ENCODE measurements at regions not wholly inside any gene's neighbourhood (a gene's known extent, or its start where the extent isn't known, plus 50 kb on each side); places are given as distances from the start of the nearest gene placed in this dataset.

DNA sequence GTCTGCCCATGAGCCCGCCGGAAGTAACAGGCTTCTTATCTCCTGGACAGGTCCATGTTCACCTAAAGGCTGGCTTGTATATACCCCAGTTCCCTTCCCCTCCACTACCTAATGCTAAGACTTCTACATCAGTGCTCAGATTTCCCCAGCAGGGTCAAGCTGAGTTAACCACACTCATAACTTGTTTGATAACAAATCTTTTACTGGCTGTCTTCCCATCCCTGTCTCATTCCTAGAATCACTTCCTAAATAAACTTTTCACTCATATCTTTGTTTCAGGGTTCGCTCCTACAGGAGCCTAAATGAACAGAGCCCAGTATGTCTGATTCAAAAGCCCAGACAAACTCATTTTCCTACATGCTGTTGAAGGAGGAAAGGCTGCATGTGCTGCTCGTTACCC, 94.0 kb upstream of the SOX11 start:
- Histone ChIP-seq H3K9ac (ENCODE audit: low read length) (no peak overlapping the region), H3K79me2 (ENCODE audit: low read length) (no peaks in the 10 kb centered on the region), H3K4me2 (ENCODE audit: low read length) (no peak overlapping the region), H3K4me1 (ENCODE audit: low read length) (no peaks in the 10 kb centered on the region), H3K4me3 (ENCODE audit: low read length) (no peak overlapping the region), H3K36me3 (replicated peaks; ENCODE audit: low read depth, low read length) (no peaks in the 10 kb centered on the region), H2AFZ (ENCODE audit: low read depth, low read length) (no peak overlapping the region), H3K27ac (ENCODE audit: low read length) (no peak overlapping the region), H3K9me3 (ENCODE audit: insufficient read depth, low read length) (no peaks in the 10 kb centered on the region), H3K27me3 (ENCODE audit: low read depth, low read length) (no peaks in the 10 kb centered on the region), H4K20me1 (ENCODE audit: insufficient read depth, low read length) (no peaks in the 10 kb centered on the region)
- TF ChIP-seq, protein P1, sequence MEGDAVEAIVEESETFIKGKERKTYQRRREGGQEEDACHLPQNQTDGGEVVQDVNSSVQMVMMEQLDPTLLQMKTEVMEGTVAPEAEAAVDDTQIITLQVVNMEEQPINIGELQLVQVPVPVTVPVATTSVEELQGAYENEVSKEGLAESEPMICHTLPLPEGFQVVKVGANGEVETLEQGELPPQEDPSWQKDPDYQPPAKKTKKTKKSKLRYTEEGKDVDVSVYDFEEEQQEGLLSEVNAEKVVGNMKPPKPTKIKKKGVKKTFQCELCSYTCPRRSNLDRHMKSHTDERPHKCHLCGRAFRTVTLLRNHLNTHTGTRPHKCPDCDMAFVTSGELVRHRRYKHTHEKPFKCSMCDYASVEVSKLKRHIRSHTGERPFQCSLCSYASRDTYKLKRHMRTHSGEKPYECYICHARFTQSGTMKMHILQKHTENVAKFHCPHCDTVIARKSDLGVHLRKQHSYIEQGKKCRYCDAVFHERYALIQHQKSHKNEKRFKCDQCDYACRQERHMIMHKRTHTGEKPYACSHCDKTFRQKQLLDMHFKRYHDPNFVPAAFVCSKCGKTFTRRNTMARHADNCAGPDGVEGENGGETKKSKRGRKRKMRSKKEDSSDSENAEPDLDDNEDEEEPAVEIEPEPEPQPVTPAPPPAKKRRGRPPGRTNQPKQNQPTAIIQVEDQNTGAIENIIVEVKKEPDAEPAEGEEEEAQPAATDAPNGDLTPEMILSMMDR (IDR thresholded peaks at IDR 0.05; ENCODE audit: low read depth, low read length): no peak
- TF ChIP-seq EZH2phosphoT487 (IDR thresholded peaks at IDR 0.05; ENCODE audit: low read depth): no peak

DNA sequence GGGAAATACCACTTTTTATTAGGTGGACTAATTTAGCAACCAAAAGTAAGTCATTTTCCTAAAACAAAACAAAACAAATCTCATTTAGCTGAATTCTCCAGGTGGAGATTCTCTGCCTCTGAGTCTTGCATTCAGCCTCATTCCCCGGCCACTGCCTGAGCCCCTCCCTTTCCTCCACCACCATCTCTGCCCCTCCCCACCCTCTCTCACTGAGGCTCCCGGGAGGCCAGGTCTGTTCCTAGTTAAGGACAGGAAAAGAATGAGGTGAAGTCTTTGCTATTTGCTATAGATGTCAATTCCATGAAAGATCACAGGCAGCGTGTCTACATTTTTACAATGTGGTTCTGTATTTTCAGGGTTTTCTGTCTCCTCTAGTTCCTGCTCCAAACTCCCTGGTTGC, 83.0 kb upstream of the SOX11 start:
- Histone ChIP-seq H4K20me1 (ENCODE audit: insufficient read depth, low read length) (no peaks in the 10 kb centered on the region), H3K4me1 (ENCODE audit: low read length) (no peaks in the 10 kb centered on the region), H3K36me3 (replicated peaks; ENCODE audit: low read depth, low read length) (no peaks in the 10 kb centered on the region), H3K79me2 (ENCODE audit: low read length) (no peaks in the 10 kb centered on the region), H3K27ac (ENCODE audit: low read length) (no peak overlapping the region), H3K4me3 (ENCODE audit: low read length) (no peak overlapping the region), H2AFZ (ENCODE audit: low read depth, low read length) (no peak overlapping the region), H3K4me2 (ENCODE audit: low read length) (no peak overlapping the region), H3K9ac (ENCODE audit: low read length) (no peak overlapping the region), H3K9me3 (ENCODE audit: insufficient read depth, low read length) (no peaks in the 10 kb centered on the region), H3K27me3 (ENCODE audit: low read depth, low read length) (no peaks in the 10 kb centered on the region)
- TF ChIP-seq, protein P1 (IDR thresholded peaks at IDR 0.05; ENCODE audit: low read depth, low read length): no peak
- no peak for TF ChIP-seq EZH2phosphoT487 (IDR thresholded peaks at IDR 0.05; ENCODE audit: low read depth)

DNA sequence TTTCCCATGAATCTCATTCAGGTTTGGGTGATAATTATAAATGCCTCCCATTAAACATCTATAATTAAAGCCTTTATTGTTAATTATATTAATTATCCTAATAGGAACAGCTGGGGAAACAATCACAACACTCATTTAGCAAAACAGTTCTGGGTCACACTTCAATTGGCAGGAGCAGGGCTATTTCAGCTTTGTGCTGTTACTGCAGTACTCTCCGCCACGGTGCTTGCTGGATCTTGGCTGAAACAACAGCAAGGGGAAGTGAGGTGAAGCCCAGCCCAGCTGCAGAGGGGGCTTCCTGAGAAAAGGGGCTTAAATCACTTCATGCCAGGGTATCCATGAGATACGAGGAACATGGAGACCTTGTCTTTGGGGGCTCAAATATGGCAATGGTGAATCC, 79.5 kb upstream of the SOX11 start:
- no peaks in the 10 kb centered on the region for H3K36me3 ChIP-seq (replicated peaks; ENCODE audit: low read depth, low read length)
- no peak overlapping the region for H3K4me3 ChIP-seq (ENCODE audit: low read length)
- no peaks in the 10 kb centered on the region for H3K27me3 ChIP-seq (ENCODE audit: low read depth, low read length)
- H3K9me3 ChIP-seq (ENCODE audit: insufficient read depth, low read length): no peaks in the 10 kb centered on the region
- H3K27ac ChIP-seq (ENCODE audit: low read length): no peak overlapping the region
- H3K4me1 ChIP-seq (ENCODE audit: low read length): no peaks in the 10 kb centered on the region
- no peak for TF ChIP-seq EZH2phosphoT487 (IDR thresholded peaks at IDR 0.05; ENCODE audit: low read depth)
- TF ChIP-seq, protein P1 (IDR thresholded peaks at IDR 0.05; ENCODE audit: low read depth, low read length): no peak
- no peaks in the 10 kb centered on the region for H3K79me2 ChIP-seq (ENCODE audit: low read length)
- H2AFZ ChIP-seq (ENCODE audit: low read depth, low read length): no peak overlapping the region
- no peak overlapping the region for H3K4me2 ChIP-seq (ENCODE audit: low read length)
- no peaks in the 10 kb centered on the region for H4K20me1 ChIP-seq (ENCODE audit: insufficient read depth, low read length)
- H3K9ac ChIP-seq (ENCODE audit: low read length): no peak overlapping the region

DNA sequence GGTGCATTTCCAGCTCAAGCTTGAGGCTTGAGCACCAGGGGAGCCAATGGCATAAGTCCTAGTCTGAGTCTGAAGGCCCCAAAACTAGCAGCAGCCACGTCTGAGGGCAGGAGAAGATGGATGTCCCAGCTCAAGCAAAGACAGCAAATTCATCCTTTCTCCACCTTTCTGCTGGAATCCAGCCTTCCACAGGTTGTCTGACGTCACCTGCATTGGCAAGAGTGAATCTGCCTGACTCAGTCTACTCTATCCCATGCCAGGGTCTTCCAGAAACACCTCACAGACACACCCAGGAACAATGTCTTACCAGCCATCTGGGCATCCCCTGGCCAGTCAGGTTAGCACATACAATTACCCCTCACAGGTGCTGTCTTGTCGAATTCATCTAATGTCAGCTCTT, 76.2 kb upstream of the SOX11 start:
- Histone ChIP-seq H4K20me1 (ENCODE audit: insufficient read depth, low read length) (no peaks in the 10 kb centered on the region), H3K4me2 (ENCODE audit: low read length) (no peak overlapping the region), H3K27ac (ENCODE audit: low read length) (no peak overlapping the region), H3K4me1 (ENCODE audit: low read length) (no peaks in the 10 kb centered on the region), H3K9me3 (ENCODE audit: insufficient read depth, low read length) (no peaks in the 10 kb centered on the region), H3K27me3 (ENCODE audit: low read depth, low read length) (no peaks in the 10 kb centered on the region), H3K79me2 (ENCODE audit: low read length) (no peaks in the 10 kb centered on the region), H2AFZ (ENCODE audit: low read depth, low read length) (no peak overlapping the region), H3K4me3 (ENCODE audit: low read length) (no peak overlapping the region), H3K36me3 (replicated peaks; ENCODE audit: low read depth, low read length) (no peaks in the 10 kb centered on the region), H3K9ac (ENCODE audit: low read length) (no peak overlapping the region)
- no peak for TF ChIP-seq EZH2phosphoT487 (IDR thresholded peaks at IDR 0.05; ENCODE audit: low read depth)
- TF ChIP-seq, protein P1 (IDR thresholded peaks at IDR 0.05; ENCODE audit: low read depth, low read length): no peak

Measured in OCI-LY3 (cell line).